SKM-1 treated with dmso at 0.1 percent for 144 hours (cell line): ENCODE measurements at regions not wholly inside any gene's neighbourhood (a gene's known extent, or its start where the extent isn't known, plus 50 kb on each side); places are given as distances from the start of the nearest gene placed in this dataset.

Experiments used
- DNase-seq: peaks from one replicate; lab custom pipeline; 2025; ENCODE audit not compliant: unreplicated experiment; lab: John Stamatoyannopoulos, UW

DNA sequence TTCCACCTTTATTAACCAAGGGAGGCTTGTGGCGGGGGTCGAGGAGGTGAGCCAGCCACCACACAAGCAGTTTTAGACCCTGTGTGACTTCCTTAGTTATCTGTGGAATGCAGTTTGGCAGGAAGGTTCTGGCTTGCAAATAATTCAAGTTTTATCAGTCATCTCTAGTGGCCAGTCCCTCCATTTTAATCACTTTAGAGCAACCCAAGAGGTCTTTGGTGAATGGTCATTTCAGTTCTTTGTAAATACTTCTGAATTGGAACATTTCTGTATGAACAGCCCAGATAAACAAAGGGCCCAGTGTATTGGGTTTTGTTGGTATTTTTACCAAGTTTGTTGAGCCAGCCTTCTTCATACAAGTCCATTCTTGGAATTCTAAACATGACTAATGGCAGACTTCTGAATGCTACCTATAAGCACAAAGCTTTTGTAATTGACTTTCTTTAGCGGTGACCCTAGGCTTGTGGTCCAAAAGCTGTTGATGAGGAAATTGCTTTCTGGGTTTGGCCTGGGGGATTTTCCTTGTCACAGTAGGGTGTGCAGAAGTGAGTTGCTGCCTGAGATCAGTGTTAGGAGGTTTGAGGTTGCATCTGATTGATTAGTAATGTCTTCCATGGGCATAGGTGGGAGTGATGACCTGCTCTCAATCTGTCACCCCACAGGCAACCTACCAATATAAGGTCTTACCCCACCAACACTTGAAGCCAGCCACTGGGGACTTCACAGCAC, 193.3 kb upstream of the TOPAZ1 start:
- no peak for DNase-seq

DNA sequence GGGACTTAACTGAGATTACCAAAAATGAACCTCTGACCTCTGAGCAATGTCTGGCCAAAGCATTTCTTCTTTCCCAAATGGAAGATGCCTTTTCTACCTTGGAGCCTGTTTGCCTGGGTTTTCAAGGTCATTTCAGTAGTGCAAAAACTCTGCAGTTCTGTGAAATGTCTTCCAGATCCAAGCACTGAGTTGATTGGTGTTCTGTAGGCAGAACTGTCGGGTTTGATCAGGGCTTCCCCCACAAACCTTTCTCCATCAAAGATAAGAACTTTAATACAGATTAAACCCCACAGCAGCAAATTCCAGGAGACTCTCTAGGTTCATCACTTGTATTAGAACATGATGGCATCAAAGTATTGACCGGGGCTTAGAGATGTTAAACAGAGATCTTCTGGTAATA, 192.7 kb upstream of the TOPAZ1 start:
- DNase-seq = no peak

GRCh38 chr3:44050101-44050500, 191.6 kb upstream of the TOPAZ1 start:
- no peak for DNase-seq

- no peak for DNase-seq
Measured at GRCh38 chr3:44050867-44051266, 190.8 kb upstream of the TOPAZ1 start.

GRCh38 chr3:44055951-44056350, 185.7 kb upstream of the TOPAZ1 start:
- no peak for DNase-seq

DNA sequence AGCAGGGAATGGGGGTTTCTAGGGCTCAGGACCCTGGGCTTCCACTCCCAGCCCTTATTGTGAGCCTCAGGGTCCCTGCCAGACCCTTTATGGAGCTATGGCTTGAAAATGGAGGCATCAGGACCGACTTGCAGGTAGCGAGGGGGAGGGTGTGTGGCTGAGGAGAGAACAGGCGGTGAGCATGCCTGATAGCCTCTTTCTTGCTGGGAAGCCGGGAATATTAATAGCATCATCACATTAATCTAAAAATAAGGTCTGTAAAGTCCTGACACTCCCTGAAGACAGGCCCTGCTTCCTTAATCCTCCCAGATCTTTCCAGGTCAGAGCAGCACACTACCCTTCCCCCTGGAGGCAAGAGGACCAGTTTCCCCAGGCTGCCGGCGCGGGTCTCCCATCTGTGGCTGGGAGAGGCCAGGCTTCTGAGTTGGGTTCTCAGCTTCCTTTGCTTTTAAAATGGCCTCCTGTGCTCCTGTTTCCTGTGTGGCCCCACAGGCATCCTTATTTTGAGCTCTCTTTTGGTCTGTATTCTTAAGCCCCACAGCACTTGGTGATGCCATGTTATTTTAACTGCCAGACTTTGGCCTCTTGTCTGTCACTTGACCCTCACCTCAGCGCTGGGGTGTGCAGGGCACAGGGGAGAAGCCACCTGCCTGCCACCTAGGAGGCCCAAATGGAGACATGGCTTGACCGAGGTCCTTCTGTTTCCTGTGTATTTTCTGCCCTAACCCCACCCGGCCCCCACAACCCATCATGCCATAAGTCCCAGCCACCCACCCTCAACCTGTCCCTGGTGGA, 185.0 kb upstream of the TOPAZ1 start:
- no peak for DNase-seq

- DNase-seq = no peak
Measured at GRCh38 chr3:44058022-44058867, 183.4 kb upstream of the TOPAZ1 start.

DNA sequence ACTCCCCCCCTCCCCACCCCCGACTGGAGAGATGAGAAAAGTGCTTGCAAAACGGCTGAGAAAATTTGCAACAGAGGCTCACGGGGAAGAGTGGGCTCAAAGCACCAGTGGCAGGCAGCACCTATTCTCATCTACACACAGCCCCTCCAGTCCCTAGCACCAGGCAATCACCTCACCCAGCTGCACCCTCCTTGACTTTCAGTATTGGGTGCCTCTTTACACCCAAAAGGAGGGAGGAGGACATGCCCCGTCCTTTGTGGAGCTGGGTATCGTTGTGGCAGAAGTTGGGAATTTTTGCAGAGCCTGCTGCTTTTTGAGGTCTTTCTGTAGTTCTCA, 182.8 kb upstream of the TOPAZ1 start:
- no peak for DNase-seq

DNA sequence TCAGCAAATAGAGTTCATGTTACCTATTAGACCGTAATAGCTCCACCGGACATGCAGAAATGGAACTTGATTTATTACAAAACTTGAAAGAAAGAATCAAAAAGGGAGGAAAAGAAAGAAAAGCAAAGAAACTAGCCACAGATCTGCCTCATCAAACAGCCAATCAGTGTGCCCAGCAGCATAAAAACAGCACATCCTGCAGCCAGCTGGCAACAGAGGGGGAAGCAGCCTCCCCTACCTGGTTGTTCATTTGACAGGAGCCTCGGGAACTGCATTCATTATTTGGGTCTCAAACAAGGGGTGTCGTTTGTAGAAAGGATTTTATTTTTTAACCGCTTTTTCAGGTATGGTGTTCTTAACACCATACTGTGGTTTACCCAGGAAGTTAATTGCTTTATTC, 181.5 kb upstream of the TOPAZ1 start:
- DNase-seq = no peak

DNA sequence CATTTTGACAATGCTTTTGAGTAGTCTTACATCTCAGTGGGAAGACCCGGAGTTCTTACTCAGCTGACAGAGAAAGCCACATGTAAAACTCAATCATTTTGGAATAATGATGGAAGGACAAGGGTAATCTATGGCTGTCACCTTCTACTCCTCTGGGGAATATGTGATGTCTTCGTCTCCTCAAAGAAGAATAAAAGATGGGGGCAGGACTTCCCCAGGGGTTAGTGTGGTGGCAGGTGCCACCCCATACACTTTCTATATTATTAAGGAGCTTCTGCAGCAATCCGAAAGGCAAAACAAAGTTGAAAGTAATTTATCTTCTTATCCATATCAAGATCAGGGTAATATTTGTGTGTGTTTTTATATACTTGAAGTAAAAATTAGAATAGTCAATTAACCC, 180.4 kb upstream of the TOPAZ1 start:
- DNase-seq = no peak

GRCh38 chr3:44061961-44062360, 179.7 kb upstream of the TOPAZ1 start:
- no peak for DNase-seq

DNA sequence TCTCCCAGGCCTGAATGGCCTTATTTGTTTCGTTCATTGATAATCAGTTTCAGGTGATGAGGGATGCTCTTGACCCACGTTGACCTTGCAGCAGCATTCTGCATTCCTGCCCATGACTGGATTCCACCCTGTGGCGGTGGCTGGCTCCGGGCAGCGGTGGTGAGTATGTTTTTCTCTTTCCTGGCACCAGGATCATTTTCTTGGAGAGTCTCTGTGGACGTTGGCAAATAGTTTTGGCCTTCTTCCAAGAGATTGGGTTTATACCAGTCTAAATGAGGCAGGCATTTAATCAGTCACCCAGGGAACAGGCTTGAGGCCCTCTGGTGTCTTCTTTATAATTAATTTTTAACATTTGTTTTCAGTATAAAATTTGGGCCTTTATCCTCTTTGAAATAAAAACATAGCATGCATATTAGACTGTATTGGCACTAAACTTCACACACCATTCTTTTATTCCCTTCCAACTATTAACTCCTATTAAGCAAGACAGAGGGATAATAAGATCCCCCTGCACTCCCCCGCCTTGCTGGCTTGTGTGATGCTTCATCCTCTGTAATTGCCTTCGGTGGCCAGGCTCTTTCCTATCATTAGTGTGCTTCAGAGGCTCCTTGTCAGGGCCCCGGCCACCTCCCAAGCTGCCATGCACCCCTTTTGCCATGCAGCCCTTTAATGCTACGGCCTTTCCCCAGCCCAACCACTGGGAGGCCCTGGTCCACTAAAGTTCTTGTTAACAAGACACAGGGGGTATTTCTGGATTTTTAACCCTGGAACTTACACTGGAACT, 176.2 kb upstream of the TOPAZ1 start:
- DNase-seq = no peak

DNA sequence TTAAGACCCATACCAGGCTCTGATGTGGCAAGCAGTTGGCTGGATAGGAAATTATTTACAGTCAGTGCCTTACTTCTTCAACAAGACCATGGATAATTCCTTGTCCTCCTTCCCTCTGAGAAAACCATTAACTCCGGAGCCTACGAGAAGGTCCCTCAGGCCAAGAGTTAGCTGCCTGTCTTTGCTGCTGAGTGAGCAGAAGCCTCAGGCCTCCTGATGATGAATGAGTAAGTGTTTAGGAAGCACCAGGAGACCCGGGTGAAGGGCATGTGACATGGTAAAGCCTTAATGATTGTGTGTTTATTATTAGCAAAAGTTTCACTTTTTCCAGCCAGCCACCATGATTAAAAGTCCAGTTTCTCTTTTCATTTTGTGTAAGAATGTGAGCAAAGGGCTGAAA, 174.9 kb upstream of the TOPAZ1 start:
- DNase-seq = no peak

GRCh38 chr3:44067431-44067830, 174.3 kb upstream of the TOPAZ1 start:
- DNase-seq = no peak

- no peak for DNase-seq
Measured at GRCh38 chr3:44068753-44069152, 172.9 kb upstream of the TOPAZ1 start.

DNA sequence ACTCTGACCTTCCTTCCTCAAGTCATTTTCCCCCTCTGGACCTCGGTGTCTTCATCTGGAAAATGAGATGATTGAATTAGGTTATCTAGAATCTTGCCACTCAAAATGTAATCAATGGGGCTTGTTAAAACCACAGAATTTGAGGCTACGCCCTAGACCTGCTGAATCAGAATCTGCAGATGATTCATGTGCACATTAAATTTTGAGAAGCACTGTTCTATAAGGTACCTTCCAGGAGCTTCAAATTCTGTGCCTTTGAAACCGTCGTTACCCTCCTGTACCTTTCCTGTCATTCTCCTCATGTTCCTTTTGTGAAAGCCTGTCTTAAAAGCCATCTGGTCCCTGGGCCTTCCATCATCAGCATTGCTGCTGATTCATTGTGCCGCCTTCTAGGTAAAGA, 172.4 kb upstream of the TOPAZ1 start:
- no peak for DNase-seq

DNA sequence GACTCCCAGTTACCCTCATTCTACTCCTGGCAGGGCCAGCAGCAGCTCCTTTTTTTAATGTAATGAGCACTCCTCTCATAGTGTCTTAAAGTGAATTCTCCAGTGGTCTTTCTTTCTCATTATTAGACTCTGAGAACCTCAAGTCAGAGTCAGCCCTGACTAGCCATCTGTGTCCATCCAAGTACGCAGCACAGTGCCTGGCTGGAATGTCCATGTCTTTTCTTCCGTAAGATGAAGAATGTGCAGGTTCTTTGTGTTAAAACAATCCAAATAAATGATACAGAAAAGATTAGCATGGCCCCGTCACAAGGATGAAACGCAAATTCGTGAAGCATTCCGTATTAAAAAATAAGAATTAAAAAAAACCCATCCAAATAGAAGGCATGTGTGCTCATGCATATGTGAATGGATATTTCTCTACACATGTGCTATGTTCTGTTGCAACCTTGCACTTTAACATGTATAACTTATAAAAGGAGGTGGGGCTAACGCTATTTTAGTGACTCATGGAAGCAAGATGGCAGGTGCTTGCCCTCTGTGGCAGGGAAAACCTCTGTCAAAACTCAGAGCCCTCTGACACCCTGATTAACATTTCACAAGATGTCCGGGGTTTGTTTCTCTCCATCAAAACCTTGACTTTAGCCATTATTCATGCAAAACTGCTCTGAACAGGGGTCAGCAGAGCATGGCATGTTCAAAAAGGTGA, 170.7 kb upstream of the TOPAZ1 start:
- no peak for DNase-seq

GRCh38 chr3:44072601-44073540, 168.8 kb upstream of the TOPAZ1 start:
- no peak for DNase-seq

DNA sequence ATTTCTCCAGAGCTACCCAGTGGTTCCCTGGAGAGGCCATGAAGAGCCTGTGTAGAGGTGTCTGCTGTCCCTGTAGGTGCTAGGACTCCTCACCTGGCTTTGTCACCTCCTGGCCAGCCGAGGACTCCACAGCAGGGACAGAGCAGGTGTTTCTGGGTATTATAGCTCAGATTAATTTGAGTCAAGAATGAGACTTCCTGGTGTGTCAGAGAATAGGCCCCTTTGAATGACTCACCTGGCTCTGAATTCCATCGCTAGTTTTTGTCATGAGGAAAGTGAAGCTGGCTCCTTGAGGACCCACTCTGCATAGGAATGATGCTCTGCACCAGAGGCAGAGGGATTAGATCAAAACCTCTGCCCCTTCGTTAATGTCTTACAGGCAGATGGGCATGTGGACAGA, 167.5 kb upstream of the TOPAZ1 start:
- DNase-seq = no peak
